ENCODE measurements at regions not wholly inside any gene's neighbourhood (a gene's known extent, or its start where the extent isn't known, plus 50 kb on each side); places are given as distances from the start of the nearest gene placed in this dataset.

DNA sequence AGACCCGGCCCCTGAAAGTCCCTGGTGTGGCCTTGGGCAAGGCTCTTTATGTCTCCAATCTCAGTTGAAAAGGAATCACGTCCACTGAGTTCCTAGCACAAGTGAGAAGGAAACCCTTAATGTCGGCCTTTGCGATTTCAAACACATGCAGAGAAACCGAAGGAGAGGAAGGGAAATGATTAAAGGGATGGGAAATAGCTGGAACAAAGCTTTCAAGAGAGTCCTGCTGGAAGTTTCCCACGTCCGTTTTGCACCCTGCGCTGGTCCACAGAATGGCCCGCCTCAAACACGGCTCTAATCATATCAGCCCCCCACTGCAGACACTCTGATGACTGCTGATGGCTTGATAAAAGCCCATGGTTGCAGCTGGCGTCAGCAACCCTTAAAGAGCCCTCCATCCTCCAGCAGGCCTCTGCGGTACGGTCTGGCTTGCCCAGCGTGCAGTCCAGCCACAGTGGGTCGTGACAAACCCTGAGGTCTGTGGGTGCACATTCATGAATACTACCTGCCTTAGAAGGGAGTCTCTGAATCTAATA lies 765.5 kb upstream of the EEF2KMT start:
- H2AK5ac ChIP-seq (ENCODE audit: low read depth, low read length): no peak overlapping the region
- peak overlapping the region; percentile 10 for H2AFZ ChIP-seq (replicated peaks; ENCODE audit: low read length, poor library complexity)
- ChIA-PET POLR2A (ENCODE audit: unreplicated experiment) (no interaction called here), CTCF (no interaction called here)
- no peak overlapping the region for H3K23ac ChIP-seq (ENCODE audit: low read depth, low read length)
- H3K4me3 ChIP-seq (ENCODE audit: insufficient read depth, low read depth, low read length): no peak overlapping the region
- no peak overlapping the region for H2BK120ac ChIP-seq (ENCODE audit: low read depth, low read length)
- no peak overlapping the region for H2BK5ac ChIP-seq (ENCODE audit: low read depth, low read length, poor library complexity, severe bottlenecking)
- H3K18ac ChIP-seq (ENCODE audit: low read depth, low read length): no peak overlapping the region
- H2BK15ac ChIP-seq (ENCODE audit: low read depth, low read length): no peak overlapping the region
- H4K8ac ChIP-seq (ENCODE audit: low read depth in 2 of 2, low read length in 2 of 2): no peak overlapping the region
- peaks cover 19% of the 10 kb centered on the region for H3K9me3 ChIP-seq (ENCODE audit: control insufficient read depth, insufficient read depth, low read length)
- no peak overlapping the region for H3K27ac ChIP-seq (ENCODE audit: insufficient read depth, low read length)
- no peaks in the 10 kb centered on the region for H3K4me1 ChIP-seq (ENCODE audit: control insufficient read depth, insufficient read depth, low read length)
- H3K4me2 ChIP-seq (ENCODE audit: low read depth, low read length): no peak overlapping the region
- H3K14ac ChIP-seq (replicated peaks; ENCODE audit: low read depth, low read length): no peak overlapping the region
- H2AK9ac ChIP-seq (replicated peaks; ENCODE audit: low read depth, low read length, poor library complexity): no peak overlapping the region
- H3K4ac ChIP-seq (ENCODE audit: low read depth, low read length): no peak overlapping the region
- no peak overlapping the region for H3K9ac ChIP-seq (ENCODE audit: low read depth, low read length)
- no peak overlapping the region for H3K56ac ChIP-seq (ENCODE audit: extremely low read depth, insufficient read depth, low read length)
- DNase-seq (no peak), ATAC-seq (ENCODE audit: low read depth) (no peak)
- H4K5ac ChIP-seq (ENCODE audit: low read depth, low read length): no peak overlapping the region
- no peaks in the 10 kb centered on the region for H3K27me3 ChIP-seq (ENCODE audit: control insufficient read depth, insufficient read depth, low read length)
- no peak overlapping the region for H2BK20ac ChIP-seq (ENCODE audit: low read depth, low read length)
- no TSS peak for BruUV-seq (replicated peaks)
- intact Hi-C loops (cut with micrococcal nuclease): no loop called here
- WGBS, 2 experiments (ENCODE audit: extremely low coverage in 2 of 2, insufficient read length in 1 of 2): 32% methylated on average over 6 of the region's 15 CpGs; no CpG with 5 or more reads in 1 of the 2 experiments
- H3K9me1 ChIP-seq (ENCODE audit: insufficient read depth, low read length): no peaks in the 10 kb centered on the region
- H3K36me3 ChIP-seq (ENCODE audit: control insufficient read depth, insufficient read depth, low read length): no peaks in the 10 kb centered on the region
- H3K79me1 ChIP-seq (ENCODE audit: low read depth in 1 of 2, low read length in 2 of 2): no peaks in the 10 kb centered on the region
- H4K20me1 ChIP-seq (ENCODE audit: insufficient read depth, low read length): no peaks in the 10 kb centered on the region
- dilution Hi-C loops (cut with HindIII; ENCODE audit: low sequenced_read_pairs, unreplicated experiment): no loop called here
- TF ChIP-seq, protein P1, sequence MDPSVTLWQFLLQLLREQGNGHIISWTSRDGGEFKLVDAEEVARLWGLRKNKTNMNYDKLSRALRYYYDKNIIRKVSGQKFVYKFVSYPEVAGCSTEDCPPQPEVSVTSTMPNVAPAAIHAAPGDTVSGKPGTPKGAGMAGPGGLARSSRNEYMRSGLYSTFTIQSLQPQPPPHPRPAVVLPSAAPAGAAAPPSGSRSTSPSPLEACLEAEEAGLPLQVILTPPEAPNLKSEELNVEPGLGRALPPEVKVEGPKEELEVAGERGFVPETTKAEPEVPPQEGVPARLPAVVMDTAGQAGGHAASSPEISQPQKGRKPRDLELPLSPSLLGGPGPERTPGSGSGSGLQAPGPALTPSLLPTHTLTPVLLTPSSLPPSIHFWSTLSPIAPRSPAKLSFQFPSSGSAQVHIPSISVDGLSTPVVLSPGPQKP (IDR thresholded peaks at IDR 0.05; ENCODE audit: borderline replicate concordance, low read depth, low read length): no peak
- TF ChIP-seq RCOR1 (IDR thresholded peaks at IDR 0.05; ENCODE audit: insufficient replicate concordance, low read length) (no peak), MAFK (IDR thresholded peaks at IDR 0.05; ENCODE audit: low read depth, low read length) (no peak), MAZ (IDR thresholded peaks at IDR 0.05; ENCODE audit: borderline replicate concordance, low read depth, low read length) (no peak), MXI1 (IDR thresholded peaks at IDR 0.05; ENCODE audit: borderline replicate concordance, low read depth, low read length) (no peak), BHLHE40 (IDR thresholded peaks at IDR 0.05; ENCODE audit: low read depth, low read length) (no peak), SMC3 (IDR thresholded peaks at IDR 0.05; ENCODE audit: low read depth, low read length) (no peak), RFX5 (IDR thresholded peaks at IDR 0.05; ENCODE audit: low read depth, low read length) (no peak)
- TF ChIP-seq, protein P2, sequence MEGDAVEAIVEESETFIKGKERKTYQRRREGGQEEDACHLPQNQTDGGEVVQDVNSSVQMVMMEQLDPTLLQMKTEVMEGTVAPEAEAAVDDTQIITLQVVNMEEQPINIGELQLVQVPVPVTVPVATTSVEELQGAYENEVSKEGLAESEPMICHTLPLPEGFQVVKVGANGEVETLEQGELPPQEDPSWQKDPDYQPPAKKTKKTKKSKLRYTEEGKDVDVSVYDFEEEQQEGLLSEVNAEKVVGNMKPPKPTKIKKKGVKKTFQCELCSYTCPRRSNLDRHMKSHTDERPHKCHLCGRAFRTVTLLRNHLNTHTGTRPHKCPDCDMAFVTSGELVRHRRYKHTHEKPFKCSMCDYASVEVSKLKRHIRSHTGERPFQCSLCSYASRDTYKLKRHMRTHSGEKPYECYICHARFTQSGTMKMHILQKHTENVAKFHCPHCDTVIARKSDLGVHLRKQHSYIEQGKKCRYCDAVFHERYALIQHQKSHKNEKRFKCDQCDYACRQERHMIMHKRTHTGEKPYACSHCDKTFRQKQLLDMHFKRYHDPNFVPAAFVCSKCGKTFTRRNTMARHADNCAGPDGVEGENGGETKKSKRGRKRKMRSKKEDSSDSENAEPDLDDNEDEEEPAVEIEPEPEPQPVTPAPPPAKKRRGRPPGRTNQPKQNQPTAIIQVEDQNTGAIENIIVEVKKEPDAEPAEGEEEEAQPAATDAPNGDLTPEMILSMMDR (conservative IDR thresholded peaks at IDR 0.05; ENCODE audit: low read depth, low read length): no peak
- TF ChIP-seq, protein P3, sequence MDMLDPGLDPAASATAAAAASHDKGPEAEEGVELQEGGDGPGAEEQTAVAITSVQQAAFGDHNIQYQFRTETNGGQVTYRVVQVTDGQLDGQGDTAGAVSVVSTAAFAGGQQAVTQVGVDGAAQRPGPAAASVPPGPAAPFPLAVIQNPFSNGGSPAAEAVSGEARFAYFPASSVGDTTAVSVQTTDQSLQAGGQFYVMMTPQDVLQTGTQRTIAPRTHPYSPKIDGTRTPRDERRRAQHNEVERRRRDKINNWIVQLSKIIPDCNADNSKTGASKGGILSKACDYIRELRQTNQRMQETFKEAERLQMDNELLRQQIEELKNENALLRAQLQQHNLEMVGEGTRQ (IDR thresholded peaks at IDR 0.05; ENCODE audit: low read depth, low read length): no peak
- in situ Hi-C loops (cut with MboI; ENCODE audit: low sequenced_read_pairs): no loop called here
- no peak overlapping the region for H4K91ac ChIP-seq (ENCODE audit: insufficient read depth, low read depth, low read length)
